ENCODE measurements at regions not wholly inside any gene's neighbourhood (a gene's known extent, or its start where the extent isn't known, plus 50 kb on each side); places are given as distances from the start of the nearest gene placed in this dataset.

DNA sequence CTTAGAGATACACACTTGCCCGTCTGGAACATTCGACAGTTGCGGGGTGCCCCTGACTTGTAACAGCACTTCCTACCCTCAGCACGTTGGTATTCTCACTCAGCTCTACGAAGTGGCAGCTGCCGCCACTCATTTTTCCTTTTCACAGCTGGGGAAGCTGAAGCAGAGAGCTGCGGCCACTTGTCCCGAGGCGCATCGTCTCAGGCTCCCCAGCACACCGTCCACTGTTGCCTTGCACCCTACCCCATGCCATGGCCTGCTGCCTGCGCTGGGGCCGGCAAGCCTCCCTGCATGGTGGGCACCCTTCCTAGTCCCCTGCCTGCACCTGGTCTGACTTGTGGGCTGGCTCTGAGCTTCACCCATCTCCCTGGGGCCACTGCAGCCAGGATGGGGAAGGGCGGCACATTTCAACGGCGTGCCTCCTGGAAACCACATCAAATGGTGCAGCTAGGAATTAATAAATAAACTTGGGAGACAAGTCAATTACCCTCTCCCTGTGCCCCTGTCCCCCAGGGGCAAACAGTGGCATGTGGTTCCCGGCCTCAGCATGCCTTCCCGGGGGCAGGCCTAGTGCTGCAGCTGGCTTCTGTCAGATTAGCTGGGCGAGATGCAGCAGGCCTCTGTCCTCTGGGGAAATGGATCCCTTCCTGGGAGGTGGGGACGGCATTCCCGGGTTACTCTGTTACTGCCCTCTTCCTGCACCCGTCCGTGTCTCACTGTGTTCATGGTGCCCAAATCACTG is 64.7 kb upstream of the HAAO start:
- no peaks in the 10 kb centered on the region for H3K27me3 ChIP-seq (ENCODE audit: insufficient read depth, low read depth)
- TF ChIP-seq CTCF (conservative IDR thresholded peaks at IDR 0.05) (no peak), EZH2 (IDR thresholded peaks at IDR 0.05; ENCODE audit: low read depth) (no peak)
- no TSS peak for BruUV-seq (replicated peaks)
- no peak overlapping the region for H3K4me3 ChIP-seq
- H3K9me3 ChIP-seq (ENCODE audit: insufficient read depth, low read depth) = no peaks in the 10 kb centered on the region; the same call in 1 of the 2 replicates
- intact Hi-C loops (cut with micrococcal nuclease; ENCODE audit: unreplicated experiment) = loop anchor here (5.0 kb wide), 1 partner anchor 165 kb away; no protein-coding TSS in a partner anchor
- ChIA-PET CTCF (interaction anchor here (0.6 kb wide), 1 partner anchor 107 kb away, joined by 5 read pairs; no protein-coding TSS in a partner anchor), POLR2A (ENCODE audit: unreplicated experiment) (no interaction called here)
- no peaks in the 10 kb centered on the region for H3K36me3 ChIP-seq (ENCODE audit: low read depth)
- no peak for DNase-seq
- no peaks in the 10 kb centered on the region for H3K9me2 ChIP-seq (ENCODE audit: insufficient read depth)
- H3K79me2 ChIP-seq (ENCODE audit: low read depth) = no peaks in the 10 kb centered on the region
- no peaks in the 10 kb centered on the region for H3K4me1 ChIP-seq (replicated peaks; ENCODE audit: insufficient read depth)
- H3K4me2 ChIP-seq = no peak overlapping the region
- no peak overlapping the region for H3K27ac ChIP-seq
- no peak overlapping the region for H2AFZ ChIP-seq
- H4K20me1 ChIP-seq (ENCODE audit: insufficient read depth) = no peaks in the 10 kb centered on the region
- H3F3A ChIP-seq (ENCODE audit: insufficient read depth, low read depth) = no peaks in the 10 kb centered on the region

DNA sequence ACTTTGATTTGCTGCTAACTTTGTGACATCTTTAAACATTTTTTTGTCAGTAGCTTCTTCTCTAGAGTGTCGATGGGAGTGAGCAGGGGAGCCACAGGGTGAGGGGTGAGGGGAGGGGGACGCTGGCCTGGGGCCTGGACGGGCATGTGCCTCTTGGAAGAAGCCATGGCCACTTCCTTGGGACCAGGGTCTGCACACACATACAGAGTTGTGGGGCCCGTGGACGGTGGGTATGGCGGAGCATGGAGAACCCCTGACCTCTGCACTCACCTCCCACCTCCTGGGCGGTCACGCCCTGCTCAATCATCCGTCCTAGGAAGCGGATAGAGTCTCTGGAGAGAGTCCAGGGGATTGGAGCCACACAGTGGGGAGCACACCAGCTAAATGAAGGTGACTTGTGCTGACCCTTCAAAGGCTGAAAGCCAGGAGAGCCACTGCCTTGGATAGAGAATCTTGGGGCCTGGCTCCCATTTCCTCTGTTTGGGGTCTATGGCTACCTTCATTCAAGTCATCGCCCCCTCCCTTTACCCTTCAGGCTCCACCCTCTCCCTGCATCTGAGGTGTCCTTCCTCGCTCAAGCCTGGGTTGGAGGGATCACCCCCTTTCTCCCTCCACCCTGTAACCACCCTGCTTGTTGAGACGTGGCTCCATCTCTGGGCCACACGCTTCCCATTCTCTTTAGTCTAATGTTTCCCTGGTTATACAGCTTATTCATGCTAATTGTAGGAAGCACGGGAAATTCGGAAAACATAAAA is 63.9 kb upstream of the HAAO start:
- DNase-seq = no peak
- Histone ChIP-seq H3K27ac (no peak overlapping the region), H3F3A (ENCODE audit: insufficient read depth, low read depth) (no peaks in the 10 kb centered on the region), H3K9me3 (ENCODE audit: insufficient read depth, low read depth) (no peaks in the 10 kb centered on the region; the same call in 1 of the 2 replicates), H3K79me2 (ENCODE audit: low read depth) (no peaks in the 10 kb centered on the region), H3K9me2 (ENCODE audit: insufficient read depth) (no peaks in the 10 kb centered on the region), H3K36me3 (ENCODE audit: low read depth) (no peaks in the 10 kb centered on the region), H3K4me1 (replicated peaks; ENCODE audit: insufficient read depth) (no peaks in the 10 kb centered on the region), H2AFZ (no peak overlapping the region), H3K4me3 (no peak overlapping the region), H3K27me3 (ENCODE audit: insufficient read depth, low read depth) (no peaks in the 10 kb centered on the region), H3K4me2 (no peak overlapping the region), H4K20me1 (ENCODE audit: insufficient read depth) (no peaks in the 10 kb centered on the region)
- intact Hi-C loops (cut with micrococcal nuclease; ENCODE audit: unreplicated experiment) = loop anchor here (5.0 kb wide), 1 partner anchor 166 kb away; no protein-coding TSS in a partner anchor
- no TSS peak for BruUV-seq (replicated peaks)
- ChIA-PET CTCF (no interaction called here), POLR2A (ENCODE audit: unreplicated experiment) (no interaction called here)
- TF ChIP-seq EZH2 (IDR thresholded peaks at IDR 0.05; ENCODE audit: low read depth) (no peak), CTCF (conservative IDR thresholded peaks at IDR 0.05) (no peak)

- no peak overlapping the region for H3K4me3 ChIP-seq
- TF ChIP-seq EZH2 (IDR thresholded peaks at IDR 0.05; ENCODE audit: low read depth) (no peak), CTCF (conservative IDR thresholded peaks at IDR 0.05) (no peak)
- POLR2A ChIA-PET (ENCODE audit: unreplicated experiment) = no interaction called here
- H3K9me3 ChIP-seq (ENCODE audit: insufficient read depth, low read depth) = no peaks in the 10 kb centered on the region; the same call in 1 of the 2 replicates
- no peaks in the 10 kb centered on the region for H3K36me3 ChIP-seq (ENCODE audit: low read depth)
- CTCF ChIA-PET = no interaction called here
- H3K4me1 ChIP-seq (replicated peaks; ENCODE audit: insufficient read depth) = no peaks in the 10 kb centered on the region
- H3K27ac ChIP-seq = no peak overlapping the region
- no peak for DNase-seq
- H3K4me2 ChIP-seq = no peak overlapping the region
- intact Hi-C loops (cut with micrococcal nuclease; ENCODE audit: unreplicated experiment) = loop anchor here (5.0 kb wide), 1 partner anchor 167 kb away; no protein-coding TSS in a partner anchor
- no peaks in the 10 kb centered on the region for H3F3A ChIP-seq (ENCODE audit: insufficient read depth, low read depth)
- no peak overlapping the region for H2AFZ ChIP-seq
- BruUV-seq (replicated peaks) = no TSS peak
- no peaks in the 10 kb centered on the region for H4K20me1 ChIP-seq (ENCODE audit: insufficient read depth)
- H3K27me3 ChIP-seq (ENCODE audit: insufficient read depth, low read depth) = no peaks in the 10 kb centered on the region
- no peaks in the 10 kb centered on the region for H3K9me2 ChIP-seq (ENCODE audit: insufficient read depth)
- no peaks in the 10 kb centered on the region for H3K79me2 ChIP-seq (ENCODE audit: low read depth)
These were observed 63.0 kb upstream of the HAAO start for GRCh38 chr2:42855221-42855970.

All from PC-9 (cell line).